GM18873 (cell line): ENCODE measurements at regions not wholly inside any gene's neighbourhood (a gene's known extent, or its start where the extent isn't known, plus 50 kb on each side); places are given as distances from the start of the nearest gene placed in this dataset.

Experiments used
- ATAC-seq: cut with Tn5 transposase; IDR thresholded peaks from one replicate; pipeline ENCODE4 v1.9.1; 2021; ENCODE audit warnings: mild to moderate bottlenecking, moderate library complexity, moderate number of reproducible peaks; ENCODE audit not compliant: unreplicated experiment, low FRiP score

DNA sequence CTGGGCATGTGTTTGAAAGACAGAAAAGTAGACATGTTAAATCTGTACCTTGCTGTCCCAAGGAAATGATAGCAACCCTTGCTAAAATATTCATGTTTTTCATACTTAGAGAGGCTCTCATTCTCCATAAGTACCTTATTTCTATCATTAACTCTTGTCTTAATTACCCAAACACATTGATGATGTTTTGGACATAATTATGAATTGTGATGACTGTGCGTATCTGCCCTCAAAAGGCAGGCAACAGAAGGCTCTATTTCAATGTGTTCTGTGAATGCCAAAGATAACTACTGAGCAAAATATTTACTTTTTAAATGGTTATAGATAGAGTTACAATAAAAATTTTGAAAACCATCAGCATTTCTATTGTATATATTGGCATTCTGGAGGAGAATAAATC is 1263.8 kb downstream of the ZPLD1 start:
- no peak for ATAC-seq

DNA sequence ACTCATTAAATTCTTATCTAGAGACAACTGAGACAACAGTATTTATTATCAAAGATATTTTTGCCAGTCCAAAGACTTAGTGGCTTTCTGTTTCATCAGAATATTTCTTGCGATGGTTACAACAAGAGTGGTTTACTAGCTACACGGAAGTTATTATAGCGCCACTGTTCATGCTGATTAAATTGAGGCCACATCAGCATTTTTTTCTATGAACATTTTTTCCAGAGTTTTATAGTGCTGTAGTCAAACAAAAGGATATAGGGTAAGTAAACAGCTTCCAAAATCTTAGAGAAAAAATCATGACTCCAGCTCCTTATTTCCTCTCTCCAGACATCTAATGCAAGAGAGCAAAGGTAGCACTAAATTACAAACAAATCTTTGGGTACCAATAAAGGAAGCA is 1264.4 kb downstream of the ZPLD1 start:
- ATAC-seq, result no peak

DNA sequence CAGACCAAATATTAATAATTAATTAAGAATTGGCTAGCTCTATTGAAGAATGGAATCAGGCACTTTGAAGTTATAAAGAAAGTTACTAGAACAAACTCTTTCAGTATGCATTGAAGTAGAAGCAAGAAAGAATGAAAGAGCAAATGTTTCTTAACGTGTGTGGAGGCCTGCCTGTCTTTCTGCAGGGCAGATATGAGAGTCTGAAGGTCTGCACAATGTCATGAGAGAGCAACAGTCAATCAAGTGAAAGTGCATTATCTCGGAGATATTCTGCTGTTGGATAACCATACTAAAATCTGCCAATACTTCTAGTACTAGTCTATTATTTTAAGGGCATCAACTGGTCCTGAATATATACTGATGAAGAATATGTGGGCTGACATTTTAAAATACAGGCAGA is 1270.8 kb downstream of the ZPLD1 start:
- ATAC-seq, result no peak

DNA sequence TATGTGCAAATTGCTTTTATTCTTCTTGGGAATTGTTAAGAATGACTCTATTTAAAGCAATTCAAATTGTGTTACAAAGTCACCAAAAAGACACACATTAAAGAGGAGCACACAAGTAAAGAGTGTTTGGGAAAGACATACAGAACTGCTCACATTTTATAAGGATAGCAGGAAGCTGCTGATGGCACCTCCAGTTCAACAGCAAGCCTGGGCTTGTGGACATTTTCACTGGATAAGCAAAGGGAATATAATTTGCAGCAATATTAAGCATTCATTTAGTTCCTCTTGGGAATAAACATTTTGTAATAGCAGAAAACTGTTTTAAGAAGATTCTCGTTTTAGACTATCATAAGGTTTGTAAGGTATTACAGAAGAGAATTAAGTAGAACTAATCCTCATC is 1271.9 kb downstream of the ZPLD1 start:
- ATAC-seq, result no peak

DNA sequence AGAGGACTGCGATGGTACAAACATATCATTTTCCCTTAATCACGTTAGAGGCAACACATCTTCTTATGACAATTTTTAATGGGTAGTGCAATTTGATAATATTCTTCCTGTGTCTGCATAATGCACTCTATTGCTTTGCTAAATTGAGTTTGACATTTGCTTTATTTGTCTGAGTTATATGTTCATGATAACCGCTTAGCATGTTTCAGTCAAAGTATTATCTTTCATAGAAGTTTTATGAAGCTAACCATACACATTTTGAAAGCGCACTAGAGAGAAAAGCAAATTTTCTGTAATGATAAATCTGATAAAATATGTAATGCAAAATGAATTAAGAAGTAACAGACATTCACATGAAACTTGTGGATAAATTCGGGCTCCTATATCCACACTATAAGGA is 1276.9 kb downstream of the ZPLD1 start:
- no peak for ATAC-seq

DNA sequence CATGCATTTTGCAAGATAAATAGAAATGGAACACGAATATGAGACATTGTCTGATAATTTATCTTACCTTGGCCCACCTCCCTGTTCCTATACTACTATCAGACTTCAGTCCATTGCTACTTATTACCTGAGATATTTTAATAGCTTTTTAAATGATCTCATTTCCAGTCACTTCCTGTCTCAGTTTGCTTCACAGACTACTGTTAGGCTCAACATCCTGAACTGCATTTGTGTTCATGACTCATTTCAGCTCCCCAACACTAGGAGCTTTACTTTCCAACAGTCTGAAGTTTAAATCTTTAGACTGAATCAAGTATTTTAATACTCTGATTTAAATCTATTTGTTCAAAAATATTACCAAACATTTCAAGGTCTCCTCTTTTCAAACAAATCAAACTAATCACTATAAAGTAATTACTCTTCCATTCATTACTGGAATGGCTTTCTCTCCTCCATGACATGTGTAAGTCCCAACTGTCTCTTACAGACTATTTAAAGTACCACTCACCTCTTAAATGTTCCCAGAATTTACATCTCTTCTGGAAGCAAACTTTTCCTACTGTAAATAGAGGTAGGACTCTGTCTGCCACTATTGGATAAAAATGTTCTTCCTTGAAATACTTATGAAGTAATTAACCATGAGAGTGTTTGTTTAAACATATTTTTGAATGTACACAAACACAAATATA is 1277.6 kb downstream of the ZPLD1 start:
- ATAC-seq, result no peak

DNA sequence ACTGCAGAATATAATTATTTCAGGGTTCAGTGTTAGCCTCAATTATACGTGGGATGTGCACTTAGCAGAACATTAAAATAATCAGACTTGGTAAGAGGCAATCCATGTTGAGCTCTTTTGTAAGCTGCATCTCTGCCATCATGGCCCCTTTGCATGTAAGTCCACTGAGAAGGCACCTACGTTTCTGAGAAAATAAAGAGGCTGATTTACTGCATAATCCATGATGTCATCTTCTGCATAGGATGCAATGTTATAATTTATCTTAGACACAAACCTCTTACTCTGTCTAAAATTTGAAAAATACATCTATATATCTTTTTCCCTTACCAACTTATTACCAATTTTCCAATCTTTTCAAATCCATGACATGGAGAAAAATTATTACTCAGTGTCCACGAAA is 1294.7 kb downstream of the ZPLD1 start:
- no peak for ATAC-seq

DNA sequence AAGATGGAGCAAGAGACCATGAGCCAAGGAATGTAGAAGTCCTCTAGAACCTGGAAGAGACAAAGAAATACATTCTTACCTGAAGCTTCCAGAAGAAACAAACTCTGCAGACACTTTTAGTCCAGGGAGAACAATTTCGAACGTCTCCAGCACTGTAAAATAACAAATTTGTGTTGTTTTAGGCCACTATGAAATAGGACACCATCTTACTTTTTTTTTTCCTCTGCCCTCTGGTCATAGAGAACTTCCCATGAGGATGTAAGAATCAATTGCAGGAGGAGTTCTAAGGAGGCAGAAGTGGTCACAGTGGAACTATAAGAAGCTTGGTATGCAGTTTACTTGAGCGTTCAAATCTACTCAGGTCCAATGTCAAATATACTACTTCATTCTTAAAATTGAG is 1295.9 kb downstream of the ZPLD1 start:
- no peak for ATAC-seq

DNA sequence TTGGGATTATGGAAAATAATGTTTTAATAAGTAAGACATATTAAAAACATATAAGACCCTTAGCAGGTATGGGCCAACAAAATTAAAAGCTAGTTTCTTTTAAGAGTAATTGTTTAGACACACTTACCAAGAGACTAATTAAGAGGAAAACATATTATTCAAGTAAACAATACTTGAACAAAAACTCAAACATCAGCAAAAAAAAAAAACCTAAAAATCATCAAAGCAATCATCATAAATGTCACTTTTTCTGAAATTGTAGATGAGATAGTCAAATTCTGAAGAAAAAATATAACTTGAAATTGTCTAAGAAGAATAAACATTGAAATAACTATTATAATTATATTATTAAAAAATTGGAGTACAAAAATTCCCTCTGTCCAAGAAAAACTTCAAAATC is 1318.2 kb downstream of the ZPLD1 start:
- no peak for ATAC-seq

DNA sequence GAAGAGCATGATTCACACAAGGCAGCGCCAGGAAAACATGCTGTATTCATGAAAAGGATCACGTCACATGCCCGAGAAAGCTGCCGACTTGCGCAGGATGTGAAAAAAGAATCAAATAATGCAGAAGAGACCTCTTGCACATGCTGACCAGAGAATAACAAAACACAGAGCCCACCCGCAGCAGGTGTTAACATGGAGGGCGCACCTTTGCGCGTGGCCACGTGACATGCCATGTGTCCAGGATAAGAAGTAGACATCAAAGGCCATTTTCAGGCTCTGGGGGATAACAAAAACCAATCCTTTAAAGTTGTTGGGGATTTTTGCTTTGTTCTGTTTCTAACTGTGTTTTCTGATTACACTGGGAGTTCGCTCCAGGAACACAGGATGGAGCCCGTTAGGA is 1332.8 kb downstream of the ZPLD1 start:
- no peak for ATAC-seq

DNA sequence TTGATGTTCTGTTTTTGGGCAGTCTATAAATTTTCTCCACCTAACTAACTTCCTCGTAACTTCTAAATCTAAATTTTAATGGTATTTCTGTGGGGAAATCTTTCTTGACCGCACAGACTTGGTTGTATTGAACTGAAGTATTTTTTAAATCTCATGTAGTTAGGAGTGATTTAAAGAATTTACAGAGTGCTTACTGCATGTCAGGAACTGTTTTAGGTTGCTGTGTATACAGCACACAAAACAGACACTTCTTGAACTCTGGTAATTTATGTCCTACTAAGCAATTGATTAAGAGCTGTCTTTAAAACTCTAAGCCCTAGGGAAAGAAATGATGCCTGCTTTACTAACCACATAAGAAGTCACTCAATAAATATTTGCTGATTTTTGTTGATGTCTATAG is 1350.2 kb downstream of the ZPLD1 start:
- no peak for ATAC-seq

DNA sequence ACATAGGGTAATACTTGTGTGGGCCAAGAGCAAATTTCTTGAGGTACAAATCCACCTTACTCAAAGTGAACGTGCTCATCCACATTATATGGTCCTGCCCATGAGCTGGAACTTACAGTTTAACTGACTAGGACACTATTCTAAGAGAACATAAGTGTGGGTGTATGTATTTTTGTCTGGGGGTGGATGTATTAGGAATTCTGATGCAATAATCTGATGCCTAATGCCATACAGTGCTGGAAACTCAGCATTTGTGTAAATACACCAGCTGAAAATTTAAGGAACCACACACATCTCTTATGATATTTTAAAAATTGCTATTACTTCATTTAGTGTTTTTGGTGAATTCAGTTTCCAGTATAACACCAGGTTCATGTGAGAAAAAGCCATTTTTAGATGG is 1350.7 kb downstream of the ZPLD1 start:
- no peak for ATAC-seq

DNA sequence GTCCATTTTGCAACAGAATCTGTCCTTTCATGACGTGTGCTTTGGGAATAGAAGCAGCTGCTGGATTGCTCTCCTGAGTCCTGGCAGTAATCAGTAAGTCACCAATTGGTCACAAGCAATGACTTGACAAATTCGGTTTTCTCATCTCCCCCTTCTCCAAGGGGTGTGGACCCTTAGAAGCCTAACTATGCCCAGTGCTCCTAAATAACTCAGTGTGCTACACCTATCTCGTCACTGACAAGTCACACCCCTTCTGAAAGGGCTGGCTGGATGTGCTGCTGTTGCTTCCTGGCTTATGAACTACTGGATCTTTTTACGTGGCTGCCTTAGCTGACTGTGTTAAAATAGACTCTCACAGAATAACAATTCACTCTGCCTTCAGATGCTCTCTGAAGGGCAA is 1351.5 kb downstream of the ZPLD1 start:
- ATAC-seq, result no peak

DNA sequence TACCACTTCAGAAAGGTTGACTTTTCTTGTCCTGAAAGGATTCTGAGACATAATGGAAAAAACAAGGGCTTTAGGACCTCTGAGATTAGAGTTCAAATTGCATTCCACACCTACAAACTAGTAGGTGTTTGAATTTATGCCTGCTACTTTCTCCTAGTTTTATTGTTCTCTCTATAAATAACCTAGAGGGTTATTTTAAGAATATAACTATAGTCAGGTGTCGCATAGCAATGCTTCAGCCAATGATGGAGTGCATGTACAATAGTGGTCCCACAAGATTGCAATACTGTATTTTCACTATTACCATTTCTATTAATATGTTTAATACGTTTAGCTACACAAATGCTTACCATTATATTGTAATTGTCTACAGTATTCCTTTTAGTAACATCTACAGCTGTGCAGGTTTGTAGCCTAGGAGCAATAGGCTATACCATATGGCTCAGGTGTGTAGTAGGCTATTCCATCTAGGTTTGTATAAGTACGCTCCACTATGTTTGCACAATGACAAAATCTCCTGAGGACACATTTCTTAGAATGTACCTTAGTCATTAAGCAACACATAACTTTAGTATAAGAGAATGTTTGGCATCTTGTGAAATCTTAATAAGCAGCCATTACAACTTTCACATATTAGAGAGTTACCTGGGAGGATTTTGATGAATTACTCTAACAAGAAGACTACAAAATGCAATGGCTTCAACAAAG is 1352.5 kb downstream of the ZPLD1 start:
- ATAC-seq, result no peak

DNA sequence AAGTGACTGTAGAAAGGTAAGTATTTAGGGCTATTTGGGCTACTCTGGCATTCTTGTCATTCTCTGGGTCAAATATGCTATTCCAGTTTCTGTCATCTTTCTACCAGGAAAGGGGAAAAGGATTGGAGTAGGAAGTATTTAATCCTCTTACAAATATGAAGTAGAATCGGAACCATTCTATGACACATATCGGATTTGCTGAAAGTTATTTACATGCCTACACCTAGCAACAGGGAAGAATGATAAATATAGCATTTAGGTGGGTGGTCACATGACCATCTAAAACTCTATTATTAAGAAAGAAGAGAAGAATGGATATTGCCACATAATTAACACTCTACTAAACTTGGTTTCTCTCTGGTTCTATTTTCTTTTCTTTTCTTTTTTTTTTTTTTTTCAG is 1353.1 kb downstream of the ZPLD1 start:
- no peak for ATAC-seq

DNA sequence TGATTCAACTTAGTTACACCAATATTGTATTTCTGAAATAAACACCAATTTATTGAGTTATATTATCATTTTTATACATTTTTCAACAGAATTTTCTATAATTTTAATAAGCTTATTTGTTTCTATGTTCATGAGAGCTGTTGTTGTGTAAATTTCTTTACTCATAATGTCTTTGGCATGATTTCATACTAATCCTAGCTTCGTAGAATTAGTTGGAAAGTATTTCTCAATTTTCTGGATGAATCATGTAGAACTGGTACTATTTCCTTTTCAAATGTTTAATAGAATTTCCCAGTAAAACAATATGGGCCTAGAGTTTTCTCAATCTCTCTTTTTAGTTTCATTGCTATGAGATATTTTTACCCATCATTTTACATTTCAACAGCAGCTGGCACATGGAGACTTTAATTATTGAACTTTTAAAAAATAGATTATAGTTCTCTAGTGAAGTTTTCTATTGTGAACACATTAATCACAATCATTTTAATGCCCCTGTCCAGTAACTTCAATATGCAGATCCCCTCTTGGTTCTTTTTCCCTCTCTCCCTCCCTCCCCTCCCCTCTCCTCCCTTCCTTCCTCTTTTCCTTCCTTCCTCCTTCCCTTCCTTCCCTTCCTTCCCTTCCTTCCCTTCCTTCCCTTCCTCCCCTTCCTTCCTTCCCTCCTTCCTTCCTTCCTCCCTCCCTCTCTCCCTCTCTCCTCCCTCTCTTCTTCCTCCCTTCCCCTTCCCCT is 1357.1 kb downstream of the ZPLD1 start:
- ATAC-seq, result no peak

DNA sequence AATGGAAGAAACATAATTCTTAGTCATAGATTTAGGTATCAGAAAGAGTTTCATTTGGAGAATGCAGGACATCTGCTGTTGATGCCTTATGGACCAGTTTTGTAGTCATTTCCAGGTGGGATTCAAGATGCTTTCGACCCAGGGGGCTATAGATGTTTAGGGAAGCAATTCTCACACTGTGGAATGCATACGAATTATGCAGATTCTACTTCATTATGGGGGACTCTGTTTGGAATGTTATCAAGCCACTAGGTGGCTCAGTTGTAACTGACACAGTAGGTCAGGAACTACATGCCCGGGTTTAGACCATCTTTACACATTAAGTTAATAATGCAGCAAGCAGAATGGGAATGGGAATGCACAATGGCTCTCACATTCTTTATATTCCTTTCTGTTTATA is 1359.8 kb downstream of the ZPLD1 start:
- ATAC-seq, result no peak

DNA sequence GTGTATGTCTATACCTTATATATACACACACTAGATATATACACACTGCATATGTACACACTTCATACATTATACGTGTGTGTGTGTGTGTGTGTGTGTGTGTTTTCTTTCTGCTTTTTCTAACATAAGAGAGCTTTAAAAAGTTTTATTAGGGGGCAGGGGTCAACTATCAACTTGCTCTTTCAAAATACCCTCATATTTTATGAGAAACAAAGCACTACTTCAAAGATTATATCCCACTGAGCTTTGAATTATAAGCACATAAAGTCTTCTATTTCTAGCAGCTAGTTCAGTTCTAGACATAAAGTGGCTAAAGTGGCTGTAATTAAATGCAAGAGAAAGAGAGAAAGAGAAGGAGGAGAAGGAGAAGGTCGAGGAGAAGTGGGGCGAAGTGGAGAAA is 1361.3 kb downstream of the ZPLD1 start:
- no peak for ATAC-seq

DNA sequence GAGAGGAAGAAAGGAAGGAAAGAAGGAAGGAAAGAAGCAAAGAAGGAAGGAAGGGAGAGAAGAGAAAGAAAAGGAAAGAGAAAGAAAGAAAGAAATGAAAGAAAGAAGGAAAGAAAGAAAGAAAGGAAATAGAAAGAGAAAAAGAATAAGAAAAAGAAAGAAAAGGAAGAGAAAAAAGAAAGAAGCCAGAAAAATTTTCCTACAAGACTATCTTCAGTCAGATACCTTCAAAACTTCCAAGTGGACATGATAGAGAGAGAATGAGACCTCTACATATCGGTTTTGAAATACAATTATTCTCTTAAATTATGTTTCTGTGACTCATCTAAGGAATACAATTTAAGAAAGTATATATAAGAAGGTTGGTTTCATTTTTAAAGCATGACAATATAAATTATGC is 1369.0 kb downstream of the ZPLD1 start:
- no peak for ATAC-seq

DNA sequence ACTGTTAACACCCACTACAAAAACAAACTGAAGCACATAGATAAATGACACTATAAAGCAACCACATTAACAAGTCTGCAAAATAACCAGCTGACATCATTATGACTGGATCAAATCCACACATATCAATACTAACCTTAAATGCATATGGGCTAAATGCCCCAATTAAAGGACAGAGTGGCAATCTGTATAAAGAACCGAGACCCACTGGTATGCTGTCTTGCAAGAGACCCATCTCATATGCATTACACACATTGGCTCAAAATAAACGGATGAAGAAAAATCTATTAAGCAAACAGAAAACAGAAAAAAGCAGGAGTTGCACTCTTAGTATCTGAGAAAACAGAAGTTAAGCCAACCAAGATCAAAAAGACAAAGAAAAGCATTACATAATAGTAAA is 1375.4 kb downstream of the ZPLD1 start:
- ATAC-seq, result no peak

DNA sequence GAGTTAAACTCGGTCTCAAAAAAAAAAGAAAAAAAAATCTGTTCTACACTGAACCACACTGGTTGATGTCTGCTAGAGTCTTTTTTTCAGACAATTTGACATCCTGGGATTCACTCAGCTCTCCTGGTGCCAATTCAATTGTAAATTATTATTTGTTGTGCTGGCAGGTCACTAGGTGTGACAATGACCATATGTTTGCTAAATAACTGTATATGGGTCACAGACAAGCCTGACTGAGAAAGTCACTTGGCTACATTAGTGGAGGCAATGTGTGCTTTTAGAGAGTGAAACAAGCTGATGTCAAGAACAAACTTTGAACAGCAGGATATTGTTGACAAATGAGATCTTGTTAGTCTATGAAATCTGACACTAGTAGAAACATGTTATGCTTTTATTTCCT is 1379.1 kb downstream of the ZPLD1 start:
- ATAC-seq, result no peak

DNA sequence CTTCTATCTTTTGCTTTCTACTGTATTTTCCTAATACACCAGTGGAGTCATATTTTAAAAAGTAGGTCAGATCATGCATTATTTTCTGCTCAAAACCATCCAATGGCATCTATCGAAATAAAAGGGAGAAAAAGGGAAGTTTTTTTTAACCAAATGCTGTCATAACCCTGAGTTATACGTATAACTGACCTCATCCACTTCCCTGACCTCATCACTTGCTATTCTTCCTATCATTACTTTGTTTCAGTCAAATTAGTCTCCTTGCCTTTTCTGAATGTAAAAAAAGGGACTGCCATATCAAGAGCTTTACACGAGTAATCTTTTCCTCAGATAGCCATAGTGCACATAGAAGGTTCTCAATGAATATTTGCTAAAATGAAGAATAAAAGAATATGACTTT is 1383.6 kb downstream of the ZPLD1 start:
- ATAC-seq, result no peak
